NCI-H748 (cell line): ENCODE measurements at regions not wholly inside any gene's neighbourhood (a gene's known extent, or its start where the extent isn't known, plus 50 kb on each side); places are given as distances from the start of the nearest gene placed in this dataset.
"Not testable (repeated sequence)": the region's sequence is repeated elsewhere in the genome, so short reads cannot be mapped to it uniquely, and the experiment has no call there.

Experiments
- DNase-seq: peaks from one replicate; lab custom pipeline; 2025; ENCODE audit not compliant: unreplicated experiment; lab: John Stamatoyannopoulos, UW

- not testable (repeated sequence) for DNase-seq
Observed at GRCh38 chr1:146513754-146514153, 284.9 kb upstream of the NOTCH2NLA start.

- DNase-seq: not testable (repeated sequence)
Observed at GRCh38 chr1:146511047-146511777, 282.4 kb upstream of the NOTCH2NLA start.

- DNase-seq: not testable (repeated sequence)
Observed at GRCh38 chr1:146510248-146510983, 281.6 kb upstream of the NOTCH2NLA start.

DNA sequence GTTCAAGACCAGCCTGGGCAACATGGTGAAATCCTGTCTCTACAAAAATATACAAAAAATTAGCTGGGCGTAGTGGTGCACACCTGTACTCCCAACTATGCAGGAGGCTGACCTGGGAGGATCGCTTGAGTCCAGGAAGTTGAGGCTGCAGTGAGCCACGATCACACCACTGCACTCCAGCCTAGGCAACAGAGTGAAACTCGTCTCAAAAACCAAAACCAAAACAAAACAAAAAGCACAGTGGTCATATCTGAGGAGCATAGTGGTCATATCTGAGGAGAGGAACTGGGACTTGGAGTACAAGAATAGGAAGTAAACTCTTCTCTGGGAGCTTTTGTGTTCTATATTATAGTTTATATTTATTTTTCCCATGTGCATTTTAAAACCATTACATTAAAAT, 275.3 kb upstream of the NOTCH2NLA start:
- DNase-seq: not testable (repeated sequence)

DNA sequence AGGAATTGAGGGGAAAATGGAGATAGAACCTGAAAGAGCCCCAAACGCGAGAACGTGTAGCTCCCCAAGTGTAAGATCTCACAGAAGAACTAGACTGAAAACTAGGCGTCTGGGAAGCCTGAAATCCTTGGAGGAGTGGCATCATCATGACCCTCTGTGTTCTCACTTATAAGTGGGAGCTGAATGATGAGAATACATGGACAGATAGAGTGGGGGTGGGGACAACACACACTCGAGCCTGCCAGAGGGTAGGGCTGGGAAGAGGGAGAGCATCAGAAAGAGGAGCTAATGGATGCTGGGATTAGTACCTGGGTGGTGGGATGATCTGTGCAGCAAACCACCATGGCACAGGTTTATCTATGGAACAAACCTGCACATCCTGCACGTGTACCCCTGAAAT, 258.7 kb upstream of the NOTCH2NLA start:
- DNase-seq: not testable (repeated sequence)

DNA sequence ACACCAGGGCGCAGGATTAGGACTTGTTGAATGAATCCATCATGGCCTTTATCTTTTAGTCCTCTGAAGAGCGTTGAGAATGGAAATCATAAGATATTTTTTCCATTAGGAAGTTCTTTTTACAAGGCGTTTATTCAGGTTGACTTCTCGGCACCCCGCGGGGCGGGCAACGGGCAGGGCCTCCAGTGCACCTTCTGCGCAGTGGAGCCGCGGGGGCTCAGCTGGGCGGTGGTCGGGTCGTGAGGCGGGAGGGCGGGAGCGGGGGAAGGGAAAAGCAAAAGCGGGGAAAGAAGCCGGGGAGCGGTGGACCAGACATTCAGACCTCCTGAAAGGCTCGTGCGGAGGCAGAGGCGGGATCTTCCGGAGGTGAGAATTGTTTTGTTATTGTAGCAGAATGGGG, 258.3 kb upstream of the NOTCH2NLA start:
- DNase-seq: not testable (repeated sequence)

- not testable (repeated sequence) for DNase-seq
Observed at GRCh38 chr1:146486300-146487014, 257.6 kb upstream of the NOTCH2NLA start.

GRCh38 chr1:146484195-146484594, 255.4 kb upstream of the NOTCH2NLA start:
- not testable (repeated sequence) for DNase-seq

DNA sequence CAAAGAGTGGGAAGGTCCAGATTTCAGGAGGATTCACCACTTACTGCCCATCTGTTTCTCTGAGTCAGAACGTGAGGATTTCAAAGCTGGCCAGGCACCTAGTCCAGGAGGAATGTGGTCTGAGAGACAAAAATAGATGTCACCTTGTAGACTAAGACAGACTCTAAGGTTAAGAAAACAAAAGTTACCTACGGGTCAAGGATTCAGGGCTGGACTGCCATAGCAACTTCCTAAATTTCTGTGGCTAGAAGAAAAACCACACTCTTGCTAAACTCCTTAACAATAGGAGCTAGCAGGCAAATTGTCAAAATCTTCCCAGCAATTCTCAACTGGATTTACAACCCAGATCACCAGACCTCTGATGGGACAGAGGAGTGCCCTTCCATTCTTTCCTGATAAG, 250.4 kb upstream of the NOTCH2NLA start:
- DNase-seq: not testable (repeated sequence)

DNA sequence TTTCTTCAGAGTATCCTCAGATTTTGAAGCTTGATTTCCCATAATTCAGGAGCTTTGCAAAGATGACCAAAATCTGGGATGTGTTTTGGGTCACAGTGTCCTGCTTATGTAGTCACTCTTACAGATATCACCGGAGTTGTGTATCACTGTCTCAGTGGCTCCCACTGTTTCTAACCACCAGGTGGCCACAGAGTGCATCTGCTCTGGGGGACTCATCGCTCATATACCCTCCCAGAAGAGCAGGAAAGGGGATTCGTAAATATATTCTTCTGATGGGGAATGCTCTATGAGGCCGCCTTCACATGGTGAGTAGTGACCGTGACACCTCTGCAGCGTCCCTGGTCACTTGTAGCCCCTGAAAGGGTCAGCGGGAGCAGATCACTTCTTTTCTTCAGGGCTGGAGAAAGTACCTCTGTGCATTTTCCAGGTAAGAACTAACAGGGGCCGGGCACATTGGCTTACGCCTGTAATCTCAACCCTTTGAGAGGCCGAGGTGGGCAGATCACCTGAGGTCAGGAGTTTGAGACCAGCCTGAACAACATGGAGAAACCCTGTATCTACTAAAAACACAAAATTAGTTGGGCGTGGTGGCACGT, 249.4 kb upstream of the NOTCH2NLA start:
- peak; percentile 58 for DNase-seq

- not testable (repeated sequence) for DNase-seq
Observed at GRCh38 chr1:146475086-146475485, 246.3 kb upstream of the NOTCH2NLA start.

GRCh38 chr1:146474216-146474615, 245.4 kb upstream of the NOTCH2NLA start:
- not testable (repeated sequence) for DNase-seq

GRCh38 chr1:146472192-146472861, 243.5 kb upstream of the NOTCH2NLA start:
- peak; percentile 88 for DNase-seq

DNA sequence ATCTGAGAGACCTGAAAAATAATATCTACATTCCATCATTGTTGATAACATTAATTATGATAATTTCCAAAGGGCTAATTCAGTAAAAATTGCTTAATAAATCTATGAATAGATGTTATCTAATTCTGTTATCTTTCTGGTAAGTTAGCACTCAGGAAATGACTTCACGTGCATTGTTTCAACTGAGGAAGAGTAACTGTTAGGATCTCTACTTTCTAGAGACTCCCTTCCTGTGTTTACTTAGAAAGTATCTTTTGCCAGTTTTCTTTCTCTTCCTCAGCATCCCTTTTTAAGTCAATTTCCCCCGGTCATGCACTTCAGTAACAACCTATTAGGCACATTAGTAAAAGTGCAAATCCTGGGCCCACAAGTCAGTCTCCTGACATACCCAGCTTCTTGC, 231.1 kb upstream of the NOTCH2NLA start:
- not testable (repeated sequence) for DNase-seq

GRCh38 chr1:146459308-146459707, 230.5 kb upstream of the NOTCH2NLA start:
- DNase-seq: not testable (repeated sequence)

GRCh38 chr1:146448877-146449246, 220.0 kb upstream of the NOTCH2NLA start:
- not testable (repeated sequence) for DNase-seq

- not testable (repeated sequence) for DNase-seq
Observed at GRCh38 chr1:146448212-146448876, 219.5 kb upstream of the NOTCH2NLA start.

DNA sequence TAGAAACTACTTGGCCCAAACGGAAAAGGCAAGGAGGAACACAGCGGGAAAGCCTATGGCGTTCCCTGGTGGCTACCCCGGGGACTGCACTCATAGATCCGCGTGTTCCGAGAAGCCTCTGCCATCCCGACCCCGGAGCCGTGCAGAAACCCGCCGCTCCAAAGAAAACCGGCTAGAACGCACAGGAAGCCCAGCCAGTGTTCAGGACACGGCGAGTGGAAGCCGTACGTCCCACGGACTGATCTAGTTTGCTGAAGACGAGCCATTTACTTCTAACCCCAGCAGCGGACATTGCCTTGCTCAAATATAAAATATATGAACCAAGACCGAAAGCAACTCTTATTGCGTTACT, 215.0 kb upstream of the NOTCH2NLA start:
- DNase-seq: peak; percentile 40

DNA sequence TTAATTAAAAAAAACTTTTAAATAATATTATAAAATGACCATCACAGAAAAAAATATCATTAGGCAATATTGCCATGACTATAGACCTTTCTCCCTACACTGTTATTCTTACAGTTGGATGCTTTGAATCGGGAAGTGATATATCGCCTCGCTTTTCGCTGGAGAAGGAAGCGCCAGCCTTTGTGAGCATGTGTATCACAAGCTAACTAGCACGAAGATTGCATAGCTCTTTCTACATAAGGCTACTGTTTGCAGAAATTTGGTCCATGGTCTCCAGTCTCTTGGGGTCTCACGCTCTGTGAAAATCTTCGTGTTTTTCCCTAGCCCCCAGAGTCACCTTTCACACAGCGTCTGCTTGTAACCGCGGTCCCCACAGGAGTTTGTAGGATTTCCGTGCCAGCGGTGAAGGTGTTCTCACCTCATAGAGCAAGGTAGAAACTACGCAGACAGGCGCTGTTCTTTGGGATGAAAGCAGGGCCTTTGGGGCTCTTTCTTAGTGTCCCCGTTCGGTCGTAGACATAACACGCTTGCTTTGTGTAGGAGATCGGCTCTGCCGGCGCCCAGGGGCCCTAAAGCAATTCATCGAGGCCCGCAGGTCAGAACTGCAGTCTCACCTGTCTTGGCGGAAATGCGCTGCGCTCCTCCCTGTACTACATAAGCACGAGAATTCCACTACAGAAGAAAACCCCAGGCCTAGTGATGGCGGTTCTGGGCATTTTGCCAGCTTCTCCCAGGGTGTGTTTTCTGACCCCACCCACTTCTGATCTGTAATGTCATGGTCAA, 214.5 kb upstream of the NOTCH2NLA start:
- DNase-seq: not testable (repeated sequence)
